Stomach (tissue), 8 donors: ENCODE measurements at regions not wholly inside any gene's neighbourhood (a gene's known extent, or its start where the extent isn't known, plus 50 kb on each side); places are given as distances from the start of the nearest gene placed in this dataset.

Experiments
- DNase-seq, 2 donors: peaks; one replicate each; pipeline versions ENCODE4 v3.0.0 to v3.0.0-alpha.2; 2013 to 2019
- H3K27ac ChIP-seq, 5 donors: fragments of 200-600 bp in 4 of 5; sonication (generic) in 4 of 5; one replicate each; pipeline ENCODE4 v1.5.1; 2013 to 2019; ENCODE audit warnings: mild to moderate bottlenecking in 1 of 5, moderate library complexity in 1 of 5
- H3K27me3 ChIP-seq, 3 donors: fragments of 200-600 bp; sonication (generic); one replicate each; pipeline ENCODE4 v1.5.1; 2017 to 2019; ENCODE audit warnings: mixed run types in 1 of 3
- H3K36me3 ChIP-seq, 4 donors: fragments of 200-600 bp; sonication (generic); 1 replicate in 3 of 4; 2 replicates in 1 of 4; pipeline ENCODE4 v1.5.1; 2016 to 2019
- H3K4me1 ChIP-seq, 4 donors: fragments of 200-600 bp; sonication (generic); one replicate each; pipeline ENCODE4 v1.5.1; 2016 to 2019
- H3K4me3 ChIP-seq, 4 donors: fragments of 200-600 bp; sonication (generic) in 3 of 4; one replicate each; pipeline ENCODE4 v1.5.1; 2016 to 2019; ENCODE audit warnings: mild to moderate bottlenecking in 1 of 4
- H3K9me3 ChIP-seq, 4 donors: fragments of 200-600 bp; sonication (generic); one replicate each; pipeline ENCODE4 v1.5.1; 2016 to 2019
- CTCF ChIP-seq, 7 experiments: fragments of 450-650 bp in 4 of 7; fragments of 200-600 bp in 3 of 7; sonication (generic) in 3 of 7; IDR thresholded peaks; one replicate each; pipeline ENCODE4 v1.5.1; 2016 to 2019; ENCODE audit warnings: antibody characterized with exemption in 7 of 7, control low read depth in 2 of 7, mild to moderate bottlenecking in 1 of 7
- EP300 ChIP-seq: sonication (generic); formaldehyde crosslinking; IDR thresholded peaks from one replicate; pipeline ENCODE4 v1.6.1; 2017; ENCODE audit warnings: antibody characterized with exemption
- POLR2A ChIP-seq, 4 donors: fragments of 450-650 bp; IDR thresholded peaks; one replicate each; pipeline ENCODE4 v1.6.1; 2016; ENCODE audit warnings: antibody characterized with exemption in 4 of 4, control low read depth in 2 of 4, mild to moderate bottlenecking in 1 of 4, moderate library complexity in 1 of 4
- POLR2AphosphoS5 ChIP-seq, 3 donors: sonication (generic); formaldehyde crosslinking; IDR thresholded peaks; one replicate each; pipeline ENCODE4 v1.6.1; 2016; ENCODE audit warnings: antibody characterized with exemption in 3 of 3
- WGBS, 5 donors: extraction: QIAGEN DNeasy Blood & Tissue Kit in 3 of 5; methylation state at CpG; one replicate each; pipeline versions ENCODE4 v1.1.5 to v1.1.7; 2013 to 2018; 5-methylcytosine and 5-hydroxymethylcytosine counted together
- intact Hi-C: fragments of 100-400 bp; cut with DNase I; formaldehyde crosslinking; loops from one replicate; pipeline ENCODE4 v1.15.1; 2023; ENCODE audit warnings: low total_unique reads
- donor health status: healthy with polysubstance abuse.
- donor health status: Bipolar disorder and iron deficiency.
- donor health status: healthy.

- TF ChIP-seq POLR2A (IDR thresholded peaks at IDR 0.05): no peak
- TF ChIP-seq EP300: no peak
- TF ChIP-seq CTCF (IDR thresholded peaks at IDR 0.05): no peak
- no peak for TF ChIP-seq POLR2AphosphoS5 (IDR thresholded peaks at IDR 0.05)
- Histone ChIP-seq H3K4me1 (peaks cover 0 to 5% (median 0%) of the 10 kb centered on the region in 4 donors), H3K4me3 (no peak overlapping the region), H3K27me3 (no peaks in the 10 kb centered on the region), H3K36me3 (no peaks in the 10 kb centered on the region), H3K9me3 (no peaks in the 10 kb centered on the region), H3K27ac (no peak overlapping the region)
- DNase-seq: no peak
- WGBS, 5 donors: 89 to 98% (median 93%) methylated on average over 1 of the region's 1 CpG
- intact Hi-C loops: no loop called here
Observed at GRCh38 chr3:176937541-176937940, 259.7 kb downstream of the TBL1XR1 start.

GRCh38 chr3:176935194-176935888 lies 261.9 kb downstream of the TBL1XR1 start:
- 82 to 87% (median 86%) methylated on average over 2 of the region's 2 CpGs for WGBS, 5 donors
- Histone ChIP-seq H3K4me3 (no peak overlapping the region), H3K27ac (no peak overlapping the region), H3K36me3 (no peaks in the 10 kb centered on the region), H3K9me3 (no peaks in the 10 kb centered on the region), H3K27me3 (no peaks in the 10 kb centered on the region), H3K4me1 (peaks cover 0 to 5% (median 0%) of the 10 kb centered on the region in 4 donors)
- intact Hi-C loops: no loop called here
- no peak for DNase-seq
- no peak for TF ChIP-seq POLR2AphosphoS5 (IDR thresholded peaks at IDR 0.05)
- no peak for TF ChIP-seq CTCF (IDR thresholded peaks at IDR 0.05)
- no peak for TF ChIP-seq EP300
- TF ChIP-seq POLR2A (IDR thresholded peaks at IDR 0.05): no peak

- TF ChIP-seq POLR2A (IDR thresholded peaks at IDR 0.05) (no peak), CTCF (IDR thresholded peaks at IDR 0.05) (no peak), POLR2AphosphoS5 (IDR thresholded peaks at IDR 0.05) (no peak), EP300 (no peak)
- intact Hi-C loops: no loop called here
- 88 to 100% (median 98%) methylated on average over 2 of the region's 2 CpGs for WGBS, 5 donors
- no peaks in the 10 kb centered on the region for H3K36me3 ChIP-seq
- no peaks in the 10 kb centered on the region for H3K27me3 ChIP-seq
- H3K9me3 ChIP-seq: no peaks in the 10 kb centered on the region
- peaks cover 0 to 5% (median 0%) of the 10 kb centered on the region in 4 donors for H3K4me1 ChIP-seq
- DNase-seq: no peak
- no peak overlapping the region for H3K27ac ChIP-seq
- H3K4me3 ChIP-seq: no peak overlapping the region
Observed at GRCh38 chr3:176934698-176935097, 262.6 kb downstream of the TBL1XR1 start.

- intact Hi-C loops: no loop called here
- Histone ChIP-seq H3K4me1 (no peaks in the 10 kb centered on the region), H3K27ac (no peak overlapping the region), H3K9me3 (no peaks in the 10 kb centered on the region), H3K27me3 (no peaks in the 10 kb centered on the region), H3K36me3 (no peaks in the 10 kb centered on the region), H3K4me3 (no peak overlapping the region)
- no peak for DNase-seq
- TF ChIP-seq POLR2A (IDR thresholded peaks at IDR 0.05) (no peak), CTCF (IDR thresholded peaks at IDR 0.05) (no peak), EP300 (no peak), POLR2AphosphoS5 (IDR thresholded peaks at IDR 0.05) (no peak)
- WGBS, 5 donors: 44 to 73% (median 55%) methylated on average over 8 of the region's 8 CpGs
Observed at GRCh38 chr3:176933704-176934103, 263.6 kb downstream of the TBL1XR1 start.
